Activated T-helper 1 cell treated with anti-CD3 and anti-CD28 coated beads, Interleukin-2, amount 50 U/mL, for 16 hours (primary cell): ENCODE measurements at regions not wholly inside any gene's neighbourhood (a gene's known extent, or its start where the extent isn't known, plus 50 kb on each side); places are given as distances from the start of the nearest gene placed in this dataset.
"Not testable (repeated sequence)": the region's sequence is repeated elsewhere in the genome, so short reads cannot be mapped to it uniquely, and the experiment has no call there.

Experiments used
- DNase-seq, 2 donors: peaks; one replicate each; pipeline ENCODE4 v3.0.0-alpha.2; 2020; ENCODE audit warnings: low read depth in 1 of 2, low spot score in 1 of 2

GRCh38 chr20:56689318-56689717 is 60.2 kb downstream of the TFAP2C start:
- no peak for DNase-seq

DNA sequence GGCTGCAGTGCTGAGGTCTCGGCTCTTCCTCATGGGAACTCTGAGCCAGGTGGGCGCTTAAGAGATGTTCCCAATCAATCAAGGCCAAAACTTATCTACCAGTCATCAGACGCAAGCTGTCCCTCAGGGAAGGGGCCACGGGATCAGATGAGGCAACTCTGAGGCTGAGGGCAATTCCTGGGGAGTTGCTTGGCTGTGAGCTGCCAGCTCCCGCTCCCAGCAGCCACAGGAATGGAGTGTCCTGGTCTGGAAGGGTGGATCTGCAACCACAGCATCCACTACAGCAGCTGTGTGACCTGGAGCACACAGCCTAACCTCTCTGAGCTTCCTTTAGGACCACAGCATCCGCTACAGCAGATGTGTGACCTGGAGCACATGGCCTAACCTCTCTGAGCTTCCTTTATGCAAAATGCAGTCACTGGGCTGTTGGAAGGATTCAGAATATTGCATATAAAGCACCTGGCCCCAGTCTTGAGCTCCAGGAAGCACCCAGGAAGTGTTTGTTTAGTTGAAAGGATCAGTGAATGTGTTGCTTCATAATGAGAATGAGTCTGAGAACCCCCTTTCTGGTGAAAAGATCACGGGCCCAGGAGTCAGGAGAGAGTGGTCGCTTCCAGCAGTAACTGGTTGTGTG is 60.9 kb downstream of the TFAP2C start:
- no peak for DNase-seq

GRCh38 chr20:56690531-56691175 is 61.5 kb downstream of the TFAP2C start:
- no peak for DNase-seq

DNA sequence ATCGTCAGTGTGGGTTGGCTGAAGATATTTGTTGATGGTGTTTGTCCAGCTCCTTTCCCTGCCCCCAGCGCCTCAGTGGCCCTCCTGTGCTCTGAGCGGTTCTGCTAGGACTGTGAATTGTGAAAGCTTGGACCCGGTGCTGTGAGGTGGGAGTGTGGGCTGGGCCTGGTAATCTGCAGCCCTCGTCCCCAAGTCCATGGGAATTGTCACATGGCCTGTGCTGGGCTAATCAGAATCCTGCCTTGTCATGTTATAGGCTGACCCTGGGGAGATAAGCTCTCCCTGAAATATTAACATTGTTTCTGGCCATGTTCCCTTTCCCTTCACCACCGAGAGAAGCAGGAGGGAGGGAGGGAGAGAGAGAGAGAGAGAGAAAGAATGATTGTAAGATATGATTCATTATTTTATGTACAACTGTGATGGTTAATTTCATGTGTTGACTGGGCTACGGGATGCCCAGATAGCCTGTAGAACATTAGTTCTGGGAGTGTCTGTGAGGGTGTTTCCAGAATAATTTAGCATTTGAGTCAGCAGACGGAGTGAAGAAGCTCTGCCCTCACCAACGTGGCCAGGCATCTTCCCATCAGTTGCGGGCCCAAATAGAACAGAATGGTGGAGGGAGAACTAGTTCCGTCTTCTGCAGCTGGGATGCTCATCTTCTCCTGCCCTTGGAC is 62.4 kb downstream of the TFAP2C start:
- DNase-seq, result no peak

GRCh38 chr20:56693217-56693616 is 64.1 kb downstream of the TFAP2C start:
- no peak for DNase-seq

GRCh38 chr20:56697476-56697875 is 68.4 kb downstream of the TFAP2C start:
- DNase-seq, result no peak

- DNase-seq, result no peak
Observed at GRCh38 chr20:56698297-56698696, 69.2 kb downstream of the TFAP2C start.

DNA sequence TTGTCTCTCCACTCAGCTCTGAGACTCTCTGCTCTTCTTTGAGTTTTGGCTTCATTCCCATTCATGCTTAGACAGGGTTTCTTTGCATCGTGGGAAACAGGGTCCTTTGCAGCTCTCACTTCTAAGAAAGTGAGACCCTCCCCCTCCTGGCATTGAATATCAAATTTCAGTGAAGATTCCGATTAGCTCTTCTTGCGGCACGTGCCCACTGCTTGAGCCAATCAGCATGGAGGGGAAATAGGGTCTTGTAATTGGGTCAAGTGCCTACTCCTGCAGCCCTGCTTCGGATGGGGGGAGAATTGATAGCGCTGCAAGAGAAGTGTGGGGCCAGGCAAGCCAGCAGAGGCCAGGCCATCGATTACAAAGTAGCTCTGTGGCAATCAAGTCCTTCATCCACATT is 69.6 kb downstream of the TFAP2C start:
- DNase-seq, result no peak

DNA sequence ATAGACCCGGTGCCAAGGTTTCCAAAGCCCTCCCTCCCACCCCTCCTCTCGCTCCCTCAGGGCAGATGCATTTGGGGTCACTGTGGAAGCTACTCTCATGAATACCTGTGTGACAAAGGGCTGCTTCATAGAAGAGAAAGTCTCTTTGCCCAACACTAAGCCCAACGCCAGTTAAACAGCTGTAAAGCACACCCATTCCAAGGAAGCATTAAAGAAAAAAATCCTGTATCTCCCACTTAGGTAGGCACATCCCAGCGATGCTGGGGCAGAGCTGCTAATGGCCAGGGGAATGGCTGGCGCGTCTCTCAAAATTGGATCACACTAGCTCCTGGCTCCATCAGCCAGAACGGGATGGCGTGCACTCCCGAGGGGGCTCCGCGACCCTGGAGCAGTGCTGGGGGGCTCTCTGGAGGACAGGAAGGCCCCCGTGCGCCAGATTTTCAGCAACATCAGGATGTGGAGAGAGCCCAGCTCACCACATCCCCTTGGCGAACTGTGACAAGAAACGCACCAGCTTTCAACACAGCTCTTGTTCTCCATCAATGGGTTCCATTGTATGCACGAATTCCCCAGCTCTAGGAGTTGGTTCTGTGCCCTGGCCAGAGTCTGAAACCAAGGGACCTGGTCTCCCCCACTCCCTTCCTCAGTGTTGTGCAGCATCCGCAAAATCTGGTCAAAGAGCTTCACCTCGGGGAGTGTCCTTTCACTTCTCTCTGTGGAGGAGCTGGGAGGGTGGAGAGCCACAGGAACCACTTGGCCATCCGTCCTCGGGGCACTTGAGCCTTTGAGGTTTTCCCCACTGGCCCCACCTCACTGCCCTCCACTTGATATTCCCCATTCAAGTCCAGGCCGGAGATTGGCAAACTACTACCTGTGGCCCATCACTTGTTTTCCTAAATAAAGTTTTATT is 74.1 kb downstream of the TFAP2C start:
- DNase-seq, result no peak

- no peak for DNase-seq
Observed at GRCh38 chr20:56706867-56707360, 77.8 kb downstream of the TFAP2C start.

GRCh38 chr20:56708991-56709390 is 79.9 kb downstream of the TFAP2C start:
- DNase-seq, result no peak

GRCh38 chr20:56710125-56710524 is 81.0 kb downstream of the TFAP2C start:
- DNase-seq, result no peak

DNA sequence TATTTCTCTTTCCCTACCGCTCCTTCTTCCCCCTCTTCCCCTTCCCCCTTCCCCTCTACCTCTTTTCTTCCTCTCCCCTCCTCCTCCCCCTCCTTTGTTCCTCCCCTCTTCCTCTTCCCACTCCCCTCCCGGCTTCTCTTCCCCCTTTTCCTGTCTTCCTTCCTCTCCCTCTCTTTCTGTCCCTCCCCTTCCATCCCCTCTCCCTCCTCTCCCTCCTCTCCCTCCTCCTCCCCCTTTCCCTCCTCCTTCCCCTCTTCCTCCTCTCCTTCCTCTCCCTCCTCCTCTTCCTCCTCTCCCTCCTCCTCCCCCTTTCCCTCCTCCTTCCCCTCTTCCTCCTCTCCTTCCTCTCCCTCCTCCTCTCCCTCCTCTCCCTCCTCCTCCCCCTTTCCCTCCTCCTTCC is 81.5 kb downstream of the TFAP2C start:
- not testable (repeated sequence) for DNase-seq

GRCh38 chr20:56711018-56711417 is 81.9 kb downstream of the TFAP2C start:
- no peak for DNase-seq

- no peak for DNase-seq
Observed at GRCh38 chr20:56715309-56715708, 86.2 kb downstream of the TFAP2C start.

- DNase-seq, result no peak
Observed at GRCh38 chr20:56715902-56716519, 86.9 kb downstream of the TFAP2C start.

DNA sequence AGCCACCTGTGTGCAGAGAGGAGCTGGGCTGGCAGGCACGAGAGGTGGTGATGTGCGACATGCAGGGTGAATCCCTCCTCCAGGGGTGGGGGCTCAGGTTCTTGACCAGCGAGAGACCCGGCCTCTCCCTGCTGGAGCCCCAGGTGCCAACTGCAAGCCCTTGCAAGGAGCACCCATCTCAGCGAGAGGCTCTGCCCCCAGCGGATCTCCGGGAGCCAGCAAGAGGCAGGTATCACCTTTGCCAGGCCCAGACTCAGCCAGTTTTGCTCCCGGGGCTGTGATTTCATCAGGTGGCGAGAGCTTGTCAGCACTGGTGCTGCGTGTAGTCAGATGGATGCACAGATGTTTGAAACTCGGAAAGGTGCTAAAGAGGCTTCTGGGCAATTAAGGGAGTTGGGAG is 87.7 kb downstream of the TFAP2C start:
- no peak for DNase-seq

- DNase-seq, result no peak
Observed at GRCh38 chr20:56718816-56719215, 89.7 kb downstream of the TFAP2C start.

- DNase-seq, result no peak
Observed at GRCh38 chr20:56720620-56721213, 91.6 kb downstream of the TFAP2C start.

DNA sequence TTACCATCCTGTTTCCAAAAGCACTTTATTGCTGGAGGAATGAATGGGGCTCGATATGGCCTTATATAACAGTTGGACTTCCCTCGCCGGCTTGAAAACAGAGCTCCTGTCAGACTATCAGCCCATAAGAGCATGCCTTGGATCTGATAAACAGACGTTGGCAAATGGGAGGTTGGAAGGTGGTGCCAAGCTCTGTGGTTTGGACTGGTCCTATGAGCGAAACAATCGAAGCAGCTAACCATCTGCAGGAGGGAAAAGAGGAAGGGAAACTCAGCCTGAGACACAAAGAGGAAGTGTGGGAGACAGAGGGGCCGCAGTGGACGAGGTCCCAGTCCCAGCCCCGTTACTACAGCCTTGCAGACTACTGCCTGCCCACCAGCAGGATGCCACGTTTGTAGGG is 92.9 kb downstream of the TFAP2C start:
- no peak for DNase-seq

DNA sequence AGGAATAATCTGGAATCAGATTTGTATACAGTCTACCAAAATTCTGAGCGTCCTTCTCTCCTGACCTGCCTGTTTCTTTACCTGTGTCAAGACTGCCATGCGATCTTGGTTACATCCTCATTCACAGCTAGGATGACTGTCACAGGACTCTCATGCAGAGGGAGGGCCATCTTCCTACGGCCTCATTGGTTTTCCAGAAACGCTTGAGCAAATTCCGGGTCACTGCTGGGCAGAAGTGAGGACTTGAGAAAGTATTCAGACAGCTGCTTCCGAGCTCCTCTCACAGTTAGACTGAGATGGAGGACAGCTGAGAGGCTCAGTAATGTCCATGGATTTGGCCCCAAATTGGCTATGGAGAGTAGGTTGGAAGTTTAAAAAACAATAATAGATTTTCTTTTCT is 94.2 kb downstream of the TFAP2C start:
- no peak for DNase-seq
